GM18868 (cell line): ENCODE measurements at regions not wholly inside any gene's neighbourhood (a gene's known extent, or its start where the extent isn't known, plus 50 kb on each side); places are given as distances from the start of the nearest gene placed in this dataset.

Source experiments
- ATAC-seq: cut with Tn5 transposase; IDR thresholded peaks from one replicate; pipeline ENCODE4 v1.9.1; 2021; ENCODE audit warnings: mild to moderate bottlenecking, moderate library complexity; ENCODE audit not compliant: unreplicated experiment

DNA sequence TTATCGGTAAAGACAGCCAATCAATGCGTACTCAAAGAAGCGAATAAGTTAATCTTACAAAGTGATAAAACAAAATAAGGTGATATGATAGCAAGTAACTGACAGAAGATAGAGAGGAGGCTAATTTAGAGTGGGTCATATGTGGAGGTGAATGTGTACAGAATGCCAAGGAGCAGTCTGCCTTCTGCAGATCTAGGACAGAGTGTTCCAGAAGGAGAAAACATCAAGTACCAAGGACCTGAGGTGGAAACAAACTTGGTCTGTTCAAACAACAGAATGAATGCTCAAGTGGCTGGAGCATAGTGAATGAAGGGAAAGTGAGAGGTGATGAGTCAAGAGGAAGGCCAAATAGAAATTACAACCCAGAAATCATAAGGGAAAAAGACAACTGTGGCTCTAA is 170.3 kb upstream of the BMP4 start:
- ATAC-seq: no peak

DNA sequence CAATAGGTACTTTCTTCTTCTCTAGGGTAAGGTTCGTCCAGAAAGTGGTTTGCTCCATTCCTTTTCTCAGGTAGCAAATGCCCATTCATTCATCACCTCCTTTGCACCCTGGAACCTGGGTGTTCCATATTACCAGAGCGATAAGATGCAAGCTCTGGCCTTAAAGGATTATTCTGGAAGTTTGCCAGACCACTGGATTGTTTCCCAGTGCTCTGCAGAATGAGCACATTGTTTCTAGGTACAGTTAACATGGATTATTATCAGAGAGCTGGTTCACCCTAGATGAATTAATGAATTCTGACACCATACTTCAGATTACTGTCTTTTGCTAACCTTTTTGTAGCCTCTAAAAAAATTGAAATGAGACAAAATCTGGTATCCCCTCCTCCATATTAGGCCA is 170.9 kb upstream of the BMP4 start:
- no peak for ATAC-seq

- no peak for ATAC-seq
Measured at GRCh38 chr14:54129850-54130640, 173.4 kb upstream of the BMP4 start.

GRCh38 chr14:54132496-54132895 is 175.9 kb upstream of the BMP4 start:
- ATAC-seq: no peak

GRCh38 chr14:54133896-54134295 is 177.3 kb upstream of the BMP4 start:
- no peak for ATAC-seq

GRCh38 chr14:54135804-54136280 is 179.2 kb upstream of the BMP4 start:
- no peak for ATAC-seq

- no peak for ATAC-seq
Measured at GRCh38 chr14:54136894-54137613, 180.4 kb upstream of the BMP4 start.

- ATAC-seq: no peak
Measured at GRCh38 chr14:54137614-54137961, 181.0 kb upstream of the BMP4 start.

DNA sequence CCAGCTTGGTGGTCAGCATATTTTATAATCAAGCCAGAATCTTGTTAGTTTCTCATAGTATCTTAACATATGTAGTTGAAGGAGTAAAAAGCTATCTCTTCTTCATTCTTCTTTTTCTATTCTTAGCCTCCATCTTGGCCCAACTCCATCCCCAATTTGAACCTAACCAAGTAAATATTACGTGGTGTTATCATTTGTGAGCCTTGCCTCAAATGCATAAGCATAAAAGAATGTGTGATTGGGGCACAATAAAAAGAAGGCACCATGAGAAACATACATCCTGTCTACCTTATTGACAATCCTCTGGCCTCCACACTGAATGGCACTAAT is 181.4 kb upstream of the BMP4 start:
- no peak for ATAC-seq

DNA sequence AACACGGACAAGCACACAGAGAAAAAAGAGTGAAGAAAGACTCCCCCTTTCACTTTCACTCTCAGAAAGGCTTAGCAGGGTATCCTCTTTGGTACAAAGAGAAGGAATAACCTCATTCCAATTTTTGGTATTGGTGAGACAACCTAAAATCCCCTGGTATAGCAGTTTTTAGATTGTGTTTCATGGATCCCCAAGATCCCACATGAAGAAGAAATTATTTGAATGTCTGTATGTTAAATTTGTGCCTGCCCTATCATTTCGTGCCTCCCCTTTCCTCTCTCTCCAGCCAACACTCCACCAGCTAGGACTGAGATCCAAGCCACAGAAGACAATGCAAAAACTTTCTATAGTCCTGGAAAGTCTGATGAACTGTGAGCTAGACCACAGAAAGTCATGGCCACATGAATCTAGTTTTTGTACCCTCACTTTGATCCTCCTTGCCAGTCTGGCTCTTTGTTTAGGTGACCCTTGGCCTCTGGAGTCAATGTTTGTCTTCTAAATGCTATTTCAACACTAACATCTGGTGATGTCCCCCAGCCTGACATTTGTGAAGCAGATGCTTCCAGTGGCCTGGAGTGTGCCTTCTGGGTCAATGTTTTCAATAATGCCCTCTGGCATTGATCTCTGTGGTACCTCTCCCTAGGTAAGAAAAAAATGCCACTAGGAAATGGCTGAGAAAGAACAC is 181.9 kb upstream of the BMP4 start:
- ATAC-seq: no peak

- ATAC-seq: no peak
Measured at GRCh38 chr14:54140551-54140950, 183.9 kb upstream of the BMP4 start.

DNA sequence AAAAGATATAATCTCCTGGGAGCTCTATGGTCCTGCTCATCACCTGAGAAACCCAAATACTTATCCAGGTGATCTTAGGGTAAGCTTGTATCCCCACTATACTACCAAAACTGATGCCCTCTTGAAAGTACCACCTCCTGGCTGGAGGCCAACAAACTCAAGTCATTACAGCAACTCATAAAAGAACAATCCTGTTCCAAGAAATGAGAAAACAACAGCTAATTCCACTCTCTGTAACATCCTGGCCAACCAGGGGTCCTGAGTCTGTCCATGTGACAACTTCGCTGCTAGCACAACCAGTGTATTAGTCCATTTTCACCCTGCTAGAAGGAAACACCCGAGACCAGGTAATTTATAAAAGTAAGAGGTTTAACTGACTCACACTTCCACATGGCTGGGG is 190.0 kb upstream of the BMP4 start:
- no peak for ATAC-seq

DNA sequence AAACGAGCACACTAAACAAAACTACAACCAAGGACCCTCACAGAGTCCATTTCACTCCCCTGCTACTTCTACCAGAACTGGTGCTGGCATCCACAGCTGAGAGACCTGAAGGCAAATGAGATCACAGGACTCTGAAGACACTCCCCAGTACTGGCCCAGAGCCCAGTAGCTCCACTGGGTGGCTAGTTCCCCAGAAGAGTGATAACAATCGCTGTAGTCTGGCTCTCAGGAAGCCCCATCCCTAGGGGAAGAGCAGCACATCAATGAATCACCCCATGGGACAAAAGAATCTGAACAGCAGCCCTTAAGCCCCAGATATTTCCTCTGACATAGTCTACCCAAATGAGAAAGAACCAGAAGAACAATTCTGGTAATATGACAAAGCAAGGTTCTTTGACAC is 190.7 kb upstream of the BMP4 start:
- ATAC-seq: no peak

- ATAC-seq: no peak
Measured at GRCh38 chr14:54147758-54148157, 191.1 kb upstream of the BMP4 start.

DNA sequence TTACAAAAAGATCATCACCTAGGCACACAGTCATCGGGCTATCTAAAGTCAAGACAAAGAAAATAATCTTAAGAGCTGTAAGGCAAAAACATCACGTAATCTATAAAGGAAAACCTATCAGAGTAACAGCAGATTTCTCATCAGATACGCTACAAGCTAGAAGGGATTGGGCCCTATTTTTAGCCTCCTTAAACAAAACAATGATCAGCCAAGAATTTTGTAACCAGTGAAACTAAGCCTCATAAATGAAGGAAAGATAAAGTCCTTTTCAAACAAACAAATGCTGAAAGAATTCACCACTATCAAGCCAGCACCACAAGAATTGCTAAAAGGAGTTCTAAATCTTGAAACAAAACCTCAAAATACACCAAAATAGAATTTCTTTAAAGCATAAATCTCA is 191.6 kb upstream of the BMP4 start:
- ATAC-seq: no peak

- no peak for ATAC-seq
Measured at GRCh38 chr14:54152351-54152750, 195.7 kb upstream of the BMP4 start.

DNA sequence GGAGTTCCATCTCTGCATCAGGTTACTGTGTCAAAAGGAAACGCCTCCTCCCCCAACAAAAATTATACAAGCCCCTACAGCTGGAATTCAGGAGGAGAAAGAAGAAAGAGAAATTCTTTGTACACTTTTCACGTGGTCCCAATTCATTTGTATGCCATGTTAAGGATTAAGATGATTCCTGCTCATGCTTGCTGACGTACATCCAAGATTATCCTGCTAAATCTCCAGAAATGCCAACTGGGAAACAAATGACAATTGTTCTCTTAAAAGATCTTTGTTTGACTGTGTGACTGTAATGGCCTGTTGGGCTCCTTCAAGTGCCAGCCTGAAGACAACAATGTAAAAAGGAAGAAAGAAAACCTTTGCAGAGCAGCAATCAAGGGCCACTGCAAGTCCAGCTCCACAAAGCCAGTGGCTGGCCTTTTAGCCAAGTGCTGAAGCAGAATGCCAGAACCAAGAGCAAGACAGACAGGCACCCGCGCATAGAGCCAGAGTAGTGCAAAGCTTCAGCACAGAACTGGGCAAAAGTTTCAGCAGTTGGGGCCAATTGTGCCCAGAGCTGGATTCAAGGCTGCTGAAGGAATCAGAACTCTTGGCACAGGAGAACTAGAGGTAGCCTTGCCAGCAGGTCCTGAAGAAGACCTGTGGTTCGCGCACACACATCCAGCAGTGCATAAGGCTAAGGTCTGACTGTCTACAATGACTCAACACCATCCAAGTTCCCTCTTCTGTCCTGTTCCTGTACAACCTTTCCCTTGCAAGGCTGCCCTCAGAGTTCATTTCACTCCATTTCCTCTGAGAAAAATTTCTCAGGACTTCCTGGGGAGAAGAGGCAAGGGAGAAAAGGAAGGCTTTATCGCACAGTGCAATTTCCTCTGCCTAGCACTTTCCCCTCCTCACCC is 209.7 kb upstream of the BMP4 start:
- ATAC-seq: no peak

GRCh38 chr14:54168489-54168888 is 211.9 kb upstream of the BMP4 start:
- no peak for ATAC-seq

DNA sequence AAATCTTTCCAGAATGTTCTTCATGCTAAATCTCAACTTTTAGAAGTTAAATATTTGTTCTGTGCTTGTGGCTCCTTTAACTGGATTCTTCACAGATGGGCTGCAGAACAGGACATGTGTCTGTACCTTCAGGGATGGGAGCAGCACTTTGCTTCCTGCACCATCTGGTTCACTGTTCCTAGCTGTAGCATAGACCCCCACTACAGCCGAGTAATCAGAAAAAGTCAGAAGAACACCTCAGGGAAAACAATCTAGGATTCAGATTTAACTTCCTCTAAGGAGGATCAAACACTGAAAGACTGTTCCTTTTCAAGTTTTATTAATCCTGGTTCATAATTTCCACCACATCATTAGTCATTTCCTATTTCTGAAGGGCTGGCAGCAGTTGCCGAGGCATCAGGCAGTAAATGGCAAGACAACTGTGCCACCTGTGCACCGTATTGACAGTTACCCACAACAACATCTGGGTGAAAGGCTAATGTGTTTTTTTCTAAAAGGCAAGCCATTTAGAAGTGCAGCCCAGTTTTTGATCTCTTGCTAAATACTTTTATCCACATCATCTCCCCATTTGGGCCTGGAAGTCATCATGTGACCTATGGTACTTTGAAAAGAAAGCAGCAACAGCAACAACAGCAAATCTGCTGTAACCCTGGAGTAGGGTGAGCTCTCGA is 212.8 kb upstream of the BMP4 start:
- no peak for ATAC-seq

- ATAC-seq: no peak
Measured at GRCh38 chr14:54170301-54170700, 213.7 kb upstream of the BMP4 start.
